SU-DHL-6 (cell line): ENCODE measurements at regions not wholly inside any gene's neighbourhood (a gene's known extent, or its start where the extent isn't known, plus 50 kb on each side); places are given as distances from the start of the nearest gene placed in this dataset.

ENCODE experiments used
- EZH2phosphoT487 ChIP-seq: fragments of 200-600 bp; sonication (generic), shearing (Covaris generic); conservative IDR thresholded peaks from 2 replicates; pipeline ENCODE4 v1.6.1; 2018; ENCODE audit warnings: mild to moderate bottlenecking, antibody characterized with exemption, low read length, moderate library complexity, mixed read lengths
- TF ChIP-seq, protein P1 (sequence below): fragments of 200-600 bp; sonication (generic); IDR thresholded peaks from one replicate; pipeline ENCODE4 v1.5.1; 2017; ENCODE audit warnings: antibody characterized with exemption, mild to moderate bottlenecking, low read length, moderate library complexity; ENCODE audit not compliant: insufficient read depth, poor library complexity, severe bottlenecking

DNA sequence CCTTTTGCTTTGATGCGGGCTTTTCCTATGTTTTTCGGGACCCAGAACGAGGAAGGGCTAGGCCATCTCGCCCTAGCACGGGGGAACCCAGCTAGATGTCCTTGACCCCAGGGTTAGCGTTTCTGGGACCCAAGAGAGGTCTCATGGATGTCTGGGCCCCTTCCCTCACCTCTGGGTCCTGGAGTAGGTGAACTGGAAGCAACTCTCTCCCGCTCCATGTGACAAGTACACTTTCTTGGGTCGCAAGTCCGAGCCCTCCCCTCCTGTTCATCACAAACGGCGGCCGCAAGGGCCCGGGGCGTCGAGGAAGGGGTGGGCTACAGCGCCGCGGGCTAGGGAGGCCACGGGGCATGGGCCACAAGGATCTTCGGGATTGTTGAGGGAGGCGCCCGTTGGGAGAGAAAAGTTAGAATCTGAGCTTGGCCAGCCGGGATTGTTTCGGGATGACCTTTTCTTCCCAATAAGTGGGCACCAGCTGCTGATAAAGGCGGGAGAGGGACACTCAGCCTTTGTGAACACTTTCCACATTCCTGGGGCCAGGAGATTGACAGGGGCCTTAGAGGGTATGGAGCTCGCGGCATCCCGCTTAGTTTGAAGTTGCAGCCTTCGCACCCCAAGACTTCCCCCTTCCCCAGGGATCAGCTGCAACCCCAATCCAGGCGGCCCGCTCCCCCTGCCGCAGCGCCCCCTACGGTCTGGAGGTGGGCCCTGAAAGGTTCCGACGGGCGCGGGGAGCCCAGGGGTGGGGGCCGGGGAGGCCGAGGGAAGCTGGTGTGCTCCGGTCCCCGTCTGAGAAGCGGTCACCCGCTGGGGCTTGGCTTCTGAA, 136.9 kb upstream of the ZIC3 start:
- TF ChIP-seq, protein P1, sequence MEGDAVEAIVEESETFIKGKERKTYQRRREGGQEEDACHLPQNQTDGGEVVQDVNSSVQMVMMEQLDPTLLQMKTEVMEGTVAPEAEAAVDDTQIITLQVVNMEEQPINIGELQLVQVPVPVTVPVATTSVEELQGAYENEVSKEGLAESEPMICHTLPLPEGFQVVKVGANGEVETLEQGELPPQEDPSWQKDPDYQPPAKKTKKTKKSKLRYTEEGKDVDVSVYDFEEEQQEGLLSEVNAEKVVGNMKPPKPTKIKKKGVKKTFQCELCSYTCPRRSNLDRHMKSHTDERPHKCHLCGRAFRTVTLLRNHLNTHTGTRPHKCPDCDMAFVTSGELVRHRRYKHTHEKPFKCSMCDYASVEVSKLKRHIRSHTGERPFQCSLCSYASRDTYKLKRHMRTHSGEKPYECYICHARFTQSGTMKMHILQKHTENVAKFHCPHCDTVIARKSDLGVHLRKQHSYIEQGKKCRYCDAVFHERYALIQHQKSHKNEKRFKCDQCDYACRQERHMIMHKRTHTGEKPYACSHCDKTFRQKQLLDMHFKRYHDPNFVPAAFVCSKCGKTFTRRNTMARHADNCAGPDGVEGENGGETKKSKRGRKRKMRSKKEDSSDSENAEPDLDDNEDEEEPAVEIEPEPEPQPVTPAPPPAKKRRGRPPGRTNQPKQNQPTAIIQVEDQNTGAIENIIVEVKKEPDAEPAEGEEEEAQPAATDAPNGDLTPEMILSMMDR, result no peak
- no peak for TF ChIP-seq EZH2phosphoT487
